GM12878 (cell line): ENCODE measurements at regions not wholly inside any gene's neighbourhood (a gene's known extent, or its start where the extent isn't known, plus 50 kb on each side); places are given as distances from the start of the nearest gene placed in this dataset.

Experiments
- ATAC-seq: fragments of 200-7000 bp; cut with Tn5 transposase; 3 replicates; pipeline ENCODE4 v1.9.1; 2020; ENCODE audit warnings: mild to moderate bottlenecking, moderate library complexity
- BruUV-seq: library from RNA; stranded (reverse); fragments of 400-500 nt; replicated peaks from 2 replicates; lab custom pipeline; 2021; lab: Mats Ljungman, UMichigan
- CTCF ChIA-PET: fragments of 300-600 bp; sonication (Branson Sonifier 250); formaldehyde crosslinking; extraction: SDS; loops from one replicate; lab custom pipeline; 2021; ENCODE audit warnings: inconsistent platforms; lab: Yijun Ruan, JAX
- POLR2A ChIA-PET: fragments of 350-600 bp; formaldehyde crosslinking; extraction: SDS; loops from one replicate; lab custom pipeline; 2021; ENCODE audit warnings: inconsistent platforms; lab: Charles Lee
- RAD21 ChIA-PET: fragments of 300-600 bp; sonication (Branson Sonifier 250); formaldehyde crosslinking; loops from one replicate; lab custom pipeline; 2023; ENCODE audit warnings: antibody characterized with exemption; ENCODE audit not compliant: unreplicated experiment; lab: Charles Lee
- SMC1A ChIA-PET: fragments of 300-600 bp; sonication (Branson Sonifier 250); formaldehyde crosslinking; loops from one replicate; lab custom pipeline; 2023; ENCODE audit not compliant: unreplicated experiment, uncharacterized antibody; lab: Charles Lee
- DNase-seq: peaks from one replicate; pipeline ENCODE4 v3.0.0-alpha.2; 2011; ENCODE audit warnings: low read depth, low spot score
- FAIRE-seq: peaks from 3 replicates; lab custom pipeline; 2011; peaks lifted over from hg19 to GRCh38; lab: Jason Lieb, UNC
- H2AFZ ChIP-seq: 2 replicates; pipeline ENCODE4 v1.6.0; 2011; ENCODE audit warnings: low read depth, low read length, control low read depth; ENCODE audit not compliant: control insufficient read depth
- H3K27ac ChIP-seq: 2 replicates; pipeline ENCODE4 v1.5.1; 2011; ENCODE audit warnings: control low read depth; ENCODE audit not compliant: control insufficient read depth, insufficient read depth
- H3K27me3 ChIP-seq, 2 experiments: replicated peaks in 1 of 2; 2 replicates each; pipeline versions ENCODE4 v1.6.0 to v1.6.1; 2011; ENCODE audit warnings: low read length in 1 of 2; ENCODE audit not compliant: control insufficient read depth in 2 of 2, insufficient read depth in 2 of 2
- H3K36me3 ChIP-seq, 2 experiments: 2 replicates each; pipeline ENCODE4 v1.5.1; 2011; ENCODE audit warnings: low read length in 1 of 2; ENCODE audit not compliant: control insufficient read depth in 2 of 2, insufficient read depth in 2 of 2
- H3K4me1 ChIP-seq: 2 replicates; pipeline ENCODE4 v1.6.1; 2011; ENCODE audit warnings: mild to moderate bottlenecking, low read length, moderate library complexity, mixed read lengths; ENCODE audit not compliant: control insufficient read depth, insufficient read depth
- H3K4me2 ChIP-seq: 2 replicates; pipeline ENCODE4 v1.6.0; 2011; ENCODE audit warnings: control low read depth; ENCODE audit not compliant: control insufficient read depth, insufficient read depth
- H3K4me3 ChIP-seq: fragments of 200-600 bp; sonication (generic); 2 replicates; pipeline ENCODE4 v1.5.1; 2016
- H3K79me2 ChIP-seq: 2 replicates; pipeline ENCODE4 v1.6.0; 2011; ENCODE audit warnings: low read length; ENCODE audit not compliant: control insufficient read depth, insufficient read depth
- H3K9ac ChIP-seq: 2 replicates; pipeline ENCODE4 v1.8.0; 2011; ENCODE audit warnings: low read length, control low read depth, mixed read lengths; ENCODE audit not compliant: control insufficient read depth, insufficient read depth
- H3K9me3 ChIP-seq: replicated peaks from 3 replicates; pipeline ENCODE4 v1.5.1; 2011; ENCODE audit warnings: mild to moderate bottlenecking, low read length; ENCODE audit not compliant: control insufficient read depth, insufficient read depth
- H4K20me1 ChIP-seq: 2 replicates; pipeline ENCODE4 v1.6.0; 2011; ENCODE audit not compliant: control insufficient read depth, insufficient read depth
- E2F4 ChIP-seq: IDR thresholded peaks from 2 replicates; pipeline ENCODE4 v1.6.1; 2012; ENCODE audit warnings: low read depth, low read length, improper control_type of control experiment
- MTA3 ChIP-seq: IDR thresholded peaks from 2 replicates; pipeline ENCODE4 v1.6.1; 2012; ENCODE audit warnings: low read length, inconsistent platforms, borderline replicate concordance
- MXI1 ChIP-seq: fragments of 150-350 bp; IDR thresholded peaks from 2 replicates; pipeline ENCODE4 v1.6.1; 2011; ENCODE audit warnings: low read depth, mild to moderate bottlenecking, inconsistent platforms, low read length, improper control_type of control experiment
- POLR2AphosphoS2 ChIP-seq: IDR thresholded peaks from 2 replicates; pipeline ENCODE4 v1.6.1; 2011; ENCODE audit warnings: low read depth, mild to moderate bottlenecking, low read length, improper control_type of control experiment, moderate library complexity
- POU2F2 ChIP-seq: IDR thresholded peaks from 3 replicates; pipeline ENCODE4 v1.6.1; 2011; ENCODE audit warnings: low read depth, mild to moderate bottlenecking, low read length, borderline replicate concordance
- RB1 ChIP-seq: fragments of 450-650 bp; formaldehyde crosslinking; IDR thresholded peaks from 2 replicates; pipeline ENCODE4 v1.6.1; 2017; ENCODE audit warnings: mild to moderate bottlenecking, borderline replicate concordance
- SIX5 ChIP-seq: IDR thresholded peaks from 2 replicates; pipeline ENCODE4 v1.6.1; 2011; ENCODE audit warnings: mild to moderate bottlenecking, low read depth, low read length, moderate library complexity; ENCODE audit not compliant: severe bottlenecking
- SKIL ChIP-seq: fragments of 450-650 bp; IDR thresholded peaks from 2 replicates; pipeline ENCODE4 v1.6.1; 2017; ENCODE audit warnings: mild to moderate bottlenecking, low read depth, inconsistent platforms; ENCODE audit not compliant: poor library complexity, severe bottlenecking
- WGBS: methylation state at CpG from one replicate; pipeline ENCODE4 v1.1.6; 2016; ENCODE audit warnings: low lambda C conversion rate; ENCODE audit not compliant: insufficient replicate concordance, insufficient coverage; ENCODE audit errors: missing lambda C conversion rate; 5-methylcytosine and 5-hydroxymethylcytosine counted together
- in situ Hi-C: fragments of 300-500 bp; cut with MboI; formaldehyde crosslinking; loops from 9 replicates; pipeline ENCODE4 v1.14.3; 2018; ENCODE audit warnings: mixed read lengths
- intact Hi-C: fragments of 100-400 bp; cut with micrococcal nuclease; formaldehyde crosslinking; loops from one replicate; pipeline ENCODE4 v1.14.2; 2022; ENCODE audit not compliant: unreplicated experiment

- H3K4me2 ChIP-seq, result no peak overlapping the region
- ChIA-PET CTCF (no interaction called here), POLR2A (no interaction called here), RAD21 (interaction anchor here (0.7 kb wide), 1 partner anchor 835 kb away, joined by 3 read pairs; no protein-coding TSS in a partner anchor), SMC1A (interaction anchor here (0.6 kb wide), 1 partner anchor 379 kb away, joined by 3 read pairs; no protein-coding TSS in a partner anchor)
- no peak overlapping the region for H3K9ac ChIP-seq
- H3K4me3 ChIP-seq, result no peak overlapping the region
- H2AFZ ChIP-seq, result no peak overlapping the region
- no peaks in the 10 kb centered on the region for H3K27me3 ChIP-seq
- no peaks in the 10 kb centered on the region for H3K4me1 ChIP-seq
- no peak for ATAC-seq
- no peak for FAIRE-seq
- in situ Hi-C loops, result no loop called here
- intact Hi-C loops, result no loop called here
- H3K79me2 ChIP-seq, result no peaks in the 10 kb centered on the region
- no peaks in the 10 kb centered on the region for H3K9me3 ChIP-seq
- H3K27ac ChIP-seq, result no peak overlapping the region
- BruUV-seq, result no TSS peak
- 0% methylated on average over 2 of the region's 2 CpGs for WGBS
- TF ChIP-seq POLR2AphosphoS2, result no peak
- TF ChIP-seq SKIL, result no peak
- no peak for TF ChIP-seq MXI1
- TF ChIP-seq E2F4, result no peak
- no peak for TF ChIP-seq SIX5
- TF ChIP-seq MTA3, result no peak
- no peak for TF ChIP-seq POU2F2
- TF ChIP-seq RB1, result no peak
- H4K20me1 ChIP-seq, result no peaks in the 10 kb centered on the region
- no peak for DNase-seq
- no peaks in the 10 kb centered on the region for H3K36me3 ChIP-seq
These were observed 500.5 kb downstream of the NAV3 start for GRCh38 chr12:78331181-78331580.
